Fibroblast of the aortic adventitia (primary cell): ENCODE measurements at regions not wholly inside any gene's neighbourhood (a gene's known extent, or its start where the extent isn't known, plus 50 kb on each side); places are given as distances from the start of the nearest gene placed in this dataset.

Experiments
- DNase-seq: peaks from one replicate; pipeline ENCODE4 v3.0.0-alpha.2; 2010; ENCODE audit warnings: low read depth
- H3K4me3 ChIP-seq: 2 replicates; pipeline ENCODE4 v1.5.1; 2011; ENCODE audit warnings: low read depth, mild to moderate bottlenecking, control low read depth, low read length, moderate library complexity
- CTCF ChIP-seq: IDR thresholded peaks from 2 replicates; pipeline ENCODE4 v1.5.1; 2011; ENCODE audit warnings: mild to moderate bottlenecking, low read length, control low read depth, inconsistent platforms; ENCODE audit not compliant: insufficient read depth

DNA sequence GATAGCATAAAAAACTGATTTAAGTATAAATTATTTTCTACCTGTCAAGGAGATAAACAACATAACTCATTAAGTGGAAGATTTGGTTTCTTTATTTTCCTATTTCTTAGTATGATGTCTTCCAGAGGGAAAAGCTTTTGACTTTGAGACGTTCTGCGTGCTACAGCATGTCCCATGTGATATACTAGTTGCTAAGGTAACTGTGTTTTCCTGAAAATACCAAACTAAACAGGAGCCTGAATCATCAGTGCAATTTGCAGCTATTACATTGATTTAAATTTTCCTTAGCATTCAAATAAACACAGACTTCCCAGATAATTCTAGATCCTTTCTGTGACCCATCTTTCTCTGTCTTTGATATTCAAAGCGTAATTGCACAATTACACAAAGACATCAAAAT lies 117.7 kb upstream of the P2RY1 start:
- DNase-seq: no peak
- H3K4me3 ChIP-seq: no peak overlapping the region
- TF ChIP-seq CTCF: no peak

DNA sequence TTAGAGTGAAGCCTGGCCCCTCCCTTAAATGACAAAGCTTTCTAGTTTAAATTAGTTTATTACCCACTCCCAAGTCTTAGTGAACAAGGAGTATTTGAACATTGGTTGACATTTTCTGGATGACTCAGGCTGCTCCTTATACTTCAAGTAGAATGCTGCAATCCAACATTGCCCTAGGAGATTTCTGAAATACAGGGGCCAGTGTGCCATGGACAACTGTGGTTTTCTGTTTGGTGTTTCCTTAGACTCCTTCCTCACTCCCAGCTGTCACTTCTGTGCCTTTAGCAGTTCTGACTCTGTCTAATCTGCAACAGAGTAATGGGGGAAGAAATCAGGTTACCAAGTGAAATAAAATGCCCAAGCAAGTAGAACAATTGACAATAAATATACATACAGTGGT lies 116.1 kb upstream of the P2RY1 start:
- DNase-seq: no peak
- TF ChIP-seq CTCF: no peak
- no peak overlapping the region for H3K4me3 ChIP-seq

DNA sequence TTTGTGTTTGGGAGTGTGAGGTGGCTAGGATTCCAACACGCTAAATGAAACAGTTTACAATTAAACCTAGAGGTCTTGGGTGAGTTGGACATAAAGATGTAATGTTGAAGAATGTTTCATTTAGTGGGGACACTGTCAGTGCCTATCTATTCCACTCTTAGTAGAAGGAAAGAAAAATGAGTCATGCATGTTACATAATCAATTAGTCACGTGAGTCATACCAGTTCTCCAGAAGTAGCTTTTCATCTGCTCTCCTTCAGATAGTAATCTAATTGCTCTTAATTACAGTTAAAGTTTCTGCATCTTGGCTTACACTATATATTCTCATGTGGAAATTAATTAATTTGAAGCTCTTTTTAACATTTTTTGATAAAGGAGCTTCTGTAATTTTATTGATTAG lies 115.7 kb upstream of the P2RY1 start:
- no peak for TF ChIP-seq CTCF
- DNase-seq: peak; percentile 16
- H3K4me3 ChIP-seq: no peak overlapping the region

GRCh38 chr3:152720951-152721718 lies 113.8 kb upstream of the P2RY1 start:
- TF ChIP-seq CTCF: no peak
- H3K4me3 ChIP-seq: no peak overlapping the region
- DNase-seq: no peak

- TF ChIP-seq CTCF: no peak
- H3K4me3 ChIP-seq: no peak overlapping the region
Measured at GRCh38 chr3:152724270-152724669, 110.7 kb upstream of the P2RY1 start.

GRCh38 chr3:152728231-152728980 lies 106.5 kb upstream of the P2RY1 start:
- H3K4me3 ChIP-seq: no peak overlapping the region

More at GRCh38 chr3:152724270-152724669, 110.7 kb upstream of the P2RY1 start:
- no peak for DNase-seq

More at GRCh38 chr3:152728231-152728980, 106.5 kb upstream of the P2RY1 start:
- TF ChIP-seq CTCF: no peak
- DNase-seq: no peak
